ENCODE measurements at regions not wholly inside any gene's neighbourhood (a gene's known extent, or its start where the extent isn't known, plus 50 kb on each side); places are given as distances from the start of the nearest gene placed in this dataset.

GRCh38 chr1:87926131-87926830 lies 597.6 kb downstream of the LMO4 start:
- DNase-seq (ENCODE audit: low spot score), result no peak

DNA sequence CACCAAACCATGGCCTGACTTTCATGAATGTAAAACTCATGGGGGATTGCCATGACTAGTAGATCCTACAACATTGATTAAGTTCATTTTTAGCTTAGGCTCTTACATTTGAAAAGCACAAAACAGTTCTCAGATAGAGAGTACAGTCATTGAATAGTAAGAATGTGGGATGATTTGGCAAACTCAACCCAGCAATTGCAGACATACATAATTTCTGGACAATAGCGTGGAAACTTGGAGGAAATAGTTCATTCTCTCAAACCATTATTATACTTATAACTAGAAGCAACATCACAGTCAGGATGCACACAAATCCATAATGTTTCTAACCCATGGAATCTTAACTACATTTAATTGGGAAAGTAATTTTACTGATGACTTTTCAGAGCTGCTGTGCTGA lies 598.2 kb downstream of the LMO4 start:
- DNase-seq (ENCODE audit: low spot score), result no peak

DNA sequence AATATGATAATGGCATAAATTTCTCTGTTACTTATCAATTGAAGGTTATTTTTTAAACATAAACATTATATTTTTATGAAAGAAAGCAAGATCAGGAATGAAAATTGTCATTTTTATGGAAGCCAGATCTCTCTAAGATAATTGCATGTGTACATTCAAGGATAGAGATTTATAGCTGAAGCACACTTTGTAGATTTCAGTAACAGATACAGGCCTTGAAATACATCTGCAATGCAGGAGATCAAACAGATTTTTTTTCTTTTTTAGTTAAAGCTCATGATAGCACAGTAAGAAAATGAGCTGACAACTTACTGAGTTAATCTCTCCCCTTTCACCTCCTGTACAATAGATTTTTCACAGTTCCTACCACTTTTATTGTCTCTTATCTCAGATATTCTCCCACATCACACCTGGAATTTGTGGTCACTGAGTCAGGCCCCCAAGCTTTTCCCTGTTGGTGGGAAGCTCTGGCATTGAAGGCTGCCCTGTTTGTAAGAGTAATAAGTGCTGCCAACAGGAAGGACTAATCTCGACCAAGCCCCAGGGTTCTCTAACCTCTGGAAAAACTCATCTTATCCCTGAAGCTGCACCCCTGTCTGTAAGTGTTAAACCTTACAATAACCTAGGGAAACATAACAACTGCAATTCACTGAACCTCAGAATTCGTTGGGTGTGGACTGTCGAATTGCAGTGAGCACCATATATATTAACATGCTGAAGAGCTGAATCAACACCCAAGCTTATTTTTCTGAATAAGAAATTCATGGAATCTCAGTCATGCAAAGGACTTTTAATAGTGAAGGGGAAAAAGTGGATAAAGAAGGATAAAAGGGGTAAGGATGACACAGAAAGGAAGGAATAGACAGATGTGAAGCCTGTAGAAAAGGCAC lies 599.0 kb downstream of the LMO4 start:
- no peak for DNase-seq (ENCODE audit: low spot score)

DNA sequence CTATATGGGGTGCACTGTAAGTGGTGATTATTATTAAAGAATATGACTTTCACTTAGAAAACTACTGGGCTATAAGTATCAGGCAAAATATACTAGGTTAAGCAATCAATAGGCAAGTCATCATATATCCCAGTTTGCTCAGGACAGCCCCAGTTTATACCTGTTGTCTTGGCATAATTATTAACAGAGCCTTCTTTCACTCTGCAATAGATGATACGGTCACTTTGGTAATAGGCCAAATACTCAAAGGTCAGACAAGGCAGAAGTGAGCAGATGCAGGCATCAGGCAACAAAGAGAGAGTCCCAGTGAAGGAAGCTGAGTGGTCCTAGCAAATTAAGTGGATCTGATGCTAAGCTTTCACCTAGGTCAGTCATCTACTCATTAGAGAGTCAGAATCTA lies 599.9 kb downstream of the LMO4 start:
- DNase-seq (ENCODE audit: low spot score), result no peak

GRCh38 chr1:87929906-87930305 lies 601.2 kb downstream of the LMO4 start:
- DNase-seq (ENCODE audit: low spot score), result no peak

DNA sequence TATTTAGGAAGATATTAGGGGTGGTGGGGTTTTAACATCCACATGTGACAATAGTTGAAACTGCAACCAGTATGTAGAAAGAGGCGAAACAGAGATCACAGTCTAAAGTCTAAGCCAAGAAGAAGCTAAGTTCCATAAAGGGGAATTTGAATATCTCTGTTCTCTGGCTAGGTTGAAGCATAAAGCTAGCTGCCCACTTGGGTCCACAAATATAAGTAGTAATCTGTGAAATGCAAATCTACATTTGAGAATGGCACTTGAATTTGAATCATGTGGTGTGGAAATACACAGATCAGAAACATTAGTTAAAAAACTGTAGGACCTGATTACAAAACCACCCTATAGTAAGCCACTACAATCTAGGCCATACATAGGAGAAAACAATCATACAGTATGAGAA lies 602.1 kb downstream of the LMO4 start:
- no peak for DNase-seq (ENCODE audit: low spot score)

DNA sequence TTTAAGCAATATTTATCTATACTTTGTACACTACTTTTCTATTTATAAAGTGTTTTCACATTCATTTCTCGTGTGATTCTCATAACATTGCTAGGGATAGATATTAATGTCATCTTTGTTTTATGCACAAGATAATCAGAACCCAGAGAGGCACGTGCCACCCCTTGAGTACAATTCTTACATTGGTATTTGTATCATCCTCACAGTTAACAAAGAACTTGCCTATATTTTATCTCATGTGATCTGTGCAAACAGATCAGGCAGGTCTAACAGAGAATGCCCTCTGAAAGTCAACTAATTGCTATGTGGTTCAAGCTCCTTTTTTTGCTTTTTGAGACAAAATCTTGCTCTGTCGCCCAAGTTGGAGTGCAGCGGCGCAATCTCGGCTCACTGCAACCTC lies 604.5 kb downstream of the LMO4 start:
- DNase-seq (ENCODE audit: low spot score), result no peak

GRCh38 chr1:87935130-87935529 lies 606.5 kb downstream of the LMO4 start:
- no peak for DNase-seq (ENCODE audit: low spot score)

DNA sequence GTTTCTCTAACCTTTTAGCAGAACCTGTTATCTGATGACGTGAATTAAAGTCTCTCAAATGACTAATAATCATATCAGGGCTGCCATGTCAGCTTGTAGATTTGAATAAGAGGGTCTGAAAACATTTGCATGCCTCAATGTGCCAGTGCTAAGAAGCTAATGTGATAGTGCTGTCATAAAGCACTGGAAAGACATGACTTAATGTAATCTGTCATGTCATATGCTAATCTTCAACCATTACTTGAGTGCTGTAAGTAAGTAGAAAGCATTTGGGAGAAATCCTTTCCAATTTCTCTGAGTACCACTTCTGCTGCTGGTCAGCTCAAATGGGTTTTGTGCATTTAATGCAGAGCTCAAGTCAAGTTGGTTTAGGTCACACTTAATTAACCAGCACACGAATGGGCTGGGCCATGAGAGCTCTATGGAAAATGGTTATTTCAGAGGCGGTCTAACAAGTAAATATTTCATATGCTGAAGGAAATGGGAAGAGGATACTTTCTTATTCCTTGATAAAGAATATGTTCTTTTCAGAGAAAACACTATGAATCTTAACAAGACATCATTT lies 609.2 kb downstream of the LMO4 start:
- no peak for DNase-seq (ENCODE audit: low spot score)

DNA sequence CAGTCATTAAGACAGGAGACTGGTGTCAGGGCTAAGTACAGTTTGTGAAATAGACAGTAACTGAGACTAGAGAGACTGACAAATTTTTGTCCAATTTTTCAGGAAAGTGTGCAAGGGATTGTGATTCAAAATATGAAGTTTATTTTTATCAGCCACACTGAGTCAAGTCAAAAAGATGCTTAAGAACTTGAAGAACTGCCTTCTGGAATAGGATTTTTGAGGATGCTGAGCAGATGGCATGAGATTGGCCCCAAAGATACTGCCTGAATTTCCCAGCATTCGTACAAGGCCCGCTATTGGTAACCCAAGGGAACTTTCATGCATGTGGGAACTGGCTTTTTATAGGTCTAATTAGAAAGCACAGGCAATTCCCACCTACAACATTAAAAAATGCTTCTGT lies 610.0 kb downstream of the LMO4 start:
- no peak for DNase-seq (ENCODE audit: low spot score)

DNA sequence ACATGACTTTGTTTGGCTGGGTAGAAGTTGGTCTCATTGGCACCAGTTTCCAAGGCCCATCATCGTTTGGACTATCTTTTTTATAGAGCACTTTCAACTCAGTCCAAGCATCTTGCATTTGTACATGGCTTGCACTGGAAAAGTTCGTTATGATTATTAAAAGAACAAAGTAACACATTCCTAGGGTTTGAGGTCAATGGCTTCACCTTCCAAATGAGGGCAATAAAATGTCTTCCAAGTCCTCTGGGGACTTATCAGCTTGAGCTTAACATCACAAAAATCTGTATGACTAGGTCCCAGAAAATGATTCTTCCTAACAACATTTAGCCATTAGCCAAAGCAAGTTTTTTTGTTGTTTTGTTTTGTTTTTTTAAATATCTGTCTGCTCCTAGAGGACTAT lies 610.8 kb downstream of the LMO4 start:
- DNase-seq (ENCODE audit: low spot score), result peak; percentile 19

GRCh38 chr1:87940421-87940820 lies 611.7 kb downstream of the LMO4 start:
- no peak for DNase-seq (ENCODE audit: low spot score)

DNA sequence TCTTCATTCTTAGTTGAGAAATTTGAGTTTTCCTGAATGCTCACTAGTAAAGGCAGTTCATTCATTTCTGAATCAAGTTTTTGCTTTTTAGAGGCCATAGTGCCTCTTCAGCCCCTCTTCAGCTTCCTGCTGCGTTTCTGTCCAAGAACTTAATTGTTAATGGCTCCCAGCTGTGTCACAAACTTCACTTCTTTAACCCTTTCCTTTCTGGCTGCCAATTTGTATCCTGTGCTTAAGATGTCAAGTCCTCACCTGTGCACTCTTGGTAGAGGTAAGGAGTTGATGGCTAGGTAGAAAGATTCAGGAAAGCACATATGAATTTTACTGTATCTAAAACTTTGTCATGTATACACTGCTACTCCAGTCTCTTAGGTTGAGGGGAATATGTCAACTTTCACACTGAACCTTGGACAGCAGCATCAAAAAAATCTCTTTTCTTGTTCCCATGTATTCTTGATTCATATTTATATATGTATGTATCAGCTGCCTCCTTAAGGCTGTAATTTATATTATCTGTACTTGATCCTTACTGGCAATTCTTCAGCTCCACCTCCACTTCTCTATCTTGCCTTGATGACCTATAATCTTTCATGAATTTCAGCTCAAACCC lies 612.8 kb downstream of the LMO4 start:
- DNase-seq (ENCODE audit: low spot score), result no peak

DNA sequence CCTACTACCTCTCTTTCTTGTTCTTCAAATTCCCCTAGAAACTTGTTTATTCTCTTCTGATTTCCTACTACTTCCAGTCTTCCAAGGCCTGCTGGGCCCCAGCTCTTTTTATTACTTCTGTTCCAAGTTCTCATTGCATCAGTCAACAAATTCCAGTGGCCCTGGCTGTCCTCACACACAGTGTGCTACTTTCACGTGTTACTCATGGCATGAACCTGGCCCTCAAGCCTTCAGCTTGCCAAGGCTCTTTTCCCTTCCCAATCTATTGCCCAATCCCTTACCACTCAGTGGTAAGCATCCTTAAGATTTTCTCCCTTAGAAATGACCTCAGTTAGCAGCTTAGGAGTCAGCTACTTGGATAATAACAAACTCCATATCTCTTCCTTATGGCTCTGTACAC lies 613.5 kb downstream of the LMO4 start:
- peak; percentile 33 for DNase-seq (ENCODE audit: low spot score)

DNA sequence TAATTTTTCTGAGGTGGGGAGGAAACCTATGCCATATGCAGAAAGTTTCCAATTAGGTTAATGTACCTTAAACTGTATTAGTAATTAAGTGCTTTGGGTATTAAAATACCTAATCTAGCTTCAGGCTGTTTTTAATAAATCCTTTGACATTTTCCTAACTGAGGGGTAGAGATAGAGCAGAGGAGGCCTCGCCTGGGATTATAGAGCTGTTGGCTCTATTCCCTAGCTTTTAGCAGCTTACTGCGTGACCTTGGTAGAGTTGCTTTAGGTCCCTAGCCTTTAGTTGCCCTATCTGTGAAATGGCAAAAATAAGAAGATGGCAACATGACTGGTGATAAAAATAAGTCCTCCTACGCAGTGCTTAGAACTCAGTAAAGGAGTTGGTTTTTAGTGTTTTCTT lies 621.0 kb downstream of the LMO4 start:
- no peak for DNase-seq (ENCODE audit: low spot score)

- no peak for DNase-seq (ENCODE audit: low spot score)
Observed at GRCh38 chr1:87950369-87950768, 621.7 kb downstream of the LMO4 start.

DNA sequence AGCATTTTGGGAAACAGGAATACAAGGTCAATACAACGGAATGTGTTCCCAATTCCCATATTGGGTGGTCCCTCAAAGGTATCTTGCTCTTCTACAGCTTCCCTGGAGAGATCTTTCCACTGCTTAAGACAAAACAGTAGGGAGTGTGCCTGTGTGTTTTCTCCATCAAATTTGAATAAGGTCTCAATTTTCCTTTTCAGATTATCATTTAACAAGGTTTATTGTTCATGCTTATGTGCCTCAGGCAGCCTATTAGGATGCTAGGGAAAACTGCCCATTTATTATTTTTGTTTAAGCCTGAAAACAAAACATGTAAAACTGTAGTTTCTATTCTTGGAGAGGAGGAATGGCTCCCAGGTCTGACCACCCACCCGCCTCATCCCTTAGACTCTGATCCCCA lies 622.7 kb downstream of the LMO4 start:
- no peak for DNase-seq (ENCODE audit: low spot score)

DNA sequence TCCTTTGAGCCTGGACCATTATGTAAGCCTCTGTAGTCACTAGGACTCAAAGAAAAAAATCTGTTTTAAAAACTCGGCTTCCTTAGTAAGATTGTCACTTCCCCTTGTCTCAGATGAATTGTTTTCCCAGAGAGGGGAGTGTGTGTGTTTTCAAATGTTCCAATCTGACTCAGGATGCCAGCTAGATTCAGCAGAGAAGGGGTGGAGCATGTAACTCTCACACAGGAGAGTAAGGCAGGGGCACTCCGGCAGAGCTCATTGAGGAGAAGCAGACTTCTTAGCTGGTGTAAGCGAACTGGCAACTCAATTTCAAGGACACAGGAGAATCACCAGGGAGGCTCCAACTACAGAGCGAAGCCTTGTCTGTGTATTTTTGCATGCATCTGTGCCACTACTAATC lies 623.2 kb downstream of the LMO4 start:
- DNase-seq (ENCODE audit: low spot score), result peak; percentile 11

DNA sequence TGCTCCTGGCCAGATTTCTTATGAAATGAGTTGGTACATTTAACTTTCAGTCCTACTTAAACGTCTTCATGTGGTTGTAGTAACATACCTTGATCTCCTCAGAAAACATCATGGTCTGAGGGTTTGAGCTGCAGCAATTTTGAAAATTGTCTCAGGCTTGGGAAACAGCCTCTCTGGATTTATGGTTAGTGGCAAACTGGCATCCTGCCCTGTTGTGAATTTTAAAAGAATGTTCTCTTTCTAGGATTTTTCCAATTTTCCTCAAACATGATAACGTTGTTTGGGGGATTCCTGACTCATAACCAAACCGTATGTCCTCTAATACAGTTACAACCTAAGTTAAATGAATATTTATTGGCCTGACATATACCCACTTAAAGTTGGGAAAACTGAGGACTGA lies 624.4 kb downstream of the LMO4 start:
- DNase-seq (ENCODE audit: low spot score), result no peak

DNA sequence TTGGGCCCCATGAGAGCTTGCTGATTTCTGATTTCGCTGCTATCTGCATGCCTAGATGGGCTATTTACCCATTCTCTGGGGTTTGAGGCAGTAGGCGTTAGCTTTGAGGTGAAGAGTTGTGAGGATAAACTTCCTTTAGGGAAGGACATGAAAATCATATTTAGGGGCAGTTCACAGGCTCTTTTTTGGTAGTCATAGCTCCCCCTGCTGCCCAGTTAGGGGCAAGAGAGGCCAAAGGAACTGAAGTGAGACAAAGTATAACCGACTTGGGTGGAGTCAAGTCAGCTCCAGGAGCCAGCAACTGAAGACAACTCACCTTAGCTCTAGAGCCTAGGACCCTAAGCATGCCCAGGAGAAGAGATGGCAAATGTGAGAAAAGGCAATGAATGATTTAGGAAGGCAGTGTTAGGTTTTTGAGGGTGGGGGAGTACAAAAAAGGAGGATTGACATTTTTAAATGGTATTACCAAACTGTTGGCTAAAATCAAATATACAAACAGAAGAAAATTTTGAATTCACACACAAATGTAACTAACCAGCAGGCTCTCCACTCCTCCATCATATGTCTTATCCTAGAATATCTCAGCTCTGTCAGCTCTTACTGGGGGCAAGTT lies 625.2 kb downstream of the LMO4 start:
- peak; percentile 65 for DNase-seq (ENCODE audit: low spot score)

DNA sequence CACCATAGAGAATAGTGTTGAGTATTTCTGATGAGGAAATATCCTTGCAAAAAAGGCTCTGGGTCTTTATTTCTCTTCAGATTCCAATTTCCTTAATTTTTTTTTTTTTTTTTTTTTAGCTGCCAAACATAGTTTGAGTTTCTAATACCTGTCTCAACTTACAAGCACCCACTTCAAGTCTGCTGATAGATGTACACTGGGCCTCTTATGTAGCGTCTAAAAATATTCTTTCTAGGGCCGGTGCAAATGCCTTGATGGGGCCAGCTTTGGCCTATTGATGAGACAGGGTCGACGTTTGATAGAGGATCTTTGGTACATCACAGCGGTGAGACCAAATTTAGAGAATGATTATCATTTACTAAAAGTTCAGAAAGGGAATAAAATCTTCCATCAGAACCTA lies 626.4 kb downstream of the LMO4 start:
- DNase-seq (ENCODE audit: low spot score), result no peak

DNA sequence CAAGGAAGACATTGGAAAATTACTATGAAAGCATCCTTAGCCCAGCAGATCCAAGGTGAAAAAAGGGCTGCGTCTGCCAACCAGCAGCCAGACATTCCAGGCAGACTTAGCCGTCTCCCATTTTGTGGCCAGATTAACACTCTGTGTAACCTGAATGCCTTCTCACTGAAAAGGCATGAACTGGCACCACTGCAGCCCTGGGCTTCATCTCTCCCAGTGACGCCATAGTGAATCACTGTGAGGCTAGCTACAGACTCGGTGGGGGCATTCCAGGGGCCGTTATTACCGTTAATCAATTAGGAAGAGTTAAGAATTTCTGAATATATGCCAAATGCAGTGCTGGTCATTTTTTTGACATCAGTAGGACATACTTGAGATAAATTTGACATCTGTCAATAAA lies 627.4 kb downstream of the LMO4 start:
- DNase-seq (ENCODE audit: low spot score), result peak; percentile 84

Measured in GM03348 (cell line).